ENCODE measurements at regions not wholly inside any gene's neighbourhood (a gene's known extent, or its start where the extent isn't known, plus 50 kb on each side); places are given as distances from the start of the nearest gene placed in this dataset.

DNA sequence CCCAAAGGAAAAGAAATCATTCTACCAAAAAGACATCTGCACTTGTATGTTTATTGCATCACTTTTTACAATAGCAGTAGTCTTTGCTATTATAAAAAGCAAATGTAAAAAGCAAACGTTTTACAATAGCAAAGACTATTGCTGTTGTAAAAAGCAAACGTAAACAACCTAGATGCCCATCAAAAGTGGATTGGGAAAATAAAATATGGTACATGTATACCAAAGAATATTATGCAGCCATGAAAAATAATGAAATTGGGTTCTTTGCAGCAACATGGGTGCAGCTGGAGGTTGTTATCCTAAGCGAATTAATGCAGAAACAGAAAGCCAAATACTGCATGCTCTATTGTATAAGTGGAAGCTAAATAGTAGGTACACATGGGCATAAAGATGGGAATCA lies 97.3 kb upstream of the ZBTB20 start:
- TF ChIP-seq, protein P1, sequence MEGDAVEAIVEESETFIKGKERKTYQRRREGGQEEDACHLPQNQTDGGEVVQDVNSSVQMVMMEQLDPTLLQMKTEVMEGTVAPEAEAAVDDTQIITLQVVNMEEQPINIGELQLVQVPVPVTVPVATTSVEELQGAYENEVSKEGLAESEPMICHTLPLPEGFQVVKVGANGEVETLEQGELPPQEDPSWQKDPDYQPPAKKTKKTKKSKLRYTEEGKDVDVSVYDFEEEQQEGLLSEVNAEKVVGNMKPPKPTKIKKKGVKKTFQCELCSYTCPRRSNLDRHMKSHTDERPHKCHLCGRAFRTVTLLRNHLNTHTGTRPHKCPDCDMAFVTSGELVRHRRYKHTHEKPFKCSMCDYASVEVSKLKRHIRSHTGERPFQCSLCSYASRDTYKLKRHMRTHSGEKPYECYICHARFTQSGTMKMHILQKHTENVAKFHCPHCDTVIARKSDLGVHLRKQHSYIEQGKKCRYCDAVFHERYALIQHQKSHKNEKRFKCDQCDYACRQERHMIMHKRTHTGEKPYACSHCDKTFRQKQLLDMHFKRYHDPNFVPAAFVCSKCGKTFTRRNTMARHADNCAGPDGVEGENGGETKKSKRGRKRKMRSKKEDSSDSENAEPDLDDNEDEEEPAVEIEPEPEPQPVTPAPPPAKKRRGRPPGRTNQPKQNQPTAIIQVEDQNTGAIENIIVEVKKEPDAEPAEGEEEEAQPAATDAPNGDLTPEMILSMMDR (IDR thresholded peaks at IDR 0.05), result no peak

DNA sequence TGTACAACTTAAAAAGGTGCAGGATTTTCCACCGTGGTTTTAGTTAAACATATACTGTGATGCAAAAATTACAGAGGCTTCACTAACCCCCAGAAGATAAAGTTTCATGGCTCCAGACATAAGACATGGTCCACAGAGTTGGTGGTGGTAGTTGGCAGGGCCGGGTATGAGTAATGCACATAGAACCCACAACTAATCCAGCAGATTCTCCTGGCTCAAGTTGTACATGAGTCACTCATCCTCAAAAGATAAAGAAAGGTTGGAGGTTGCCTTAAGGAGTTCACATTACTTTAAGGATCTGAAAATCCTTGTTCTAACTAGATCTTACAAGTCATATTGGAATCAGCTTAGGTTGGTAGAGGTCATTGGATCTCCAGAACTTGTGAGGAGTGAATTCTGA lies 98.3 kb upstream of the ZBTB20 start:
- TF ChIP-seq, protein P1 (IDR thresholded peaks at IDR 0.05), result no peak

DNA sequence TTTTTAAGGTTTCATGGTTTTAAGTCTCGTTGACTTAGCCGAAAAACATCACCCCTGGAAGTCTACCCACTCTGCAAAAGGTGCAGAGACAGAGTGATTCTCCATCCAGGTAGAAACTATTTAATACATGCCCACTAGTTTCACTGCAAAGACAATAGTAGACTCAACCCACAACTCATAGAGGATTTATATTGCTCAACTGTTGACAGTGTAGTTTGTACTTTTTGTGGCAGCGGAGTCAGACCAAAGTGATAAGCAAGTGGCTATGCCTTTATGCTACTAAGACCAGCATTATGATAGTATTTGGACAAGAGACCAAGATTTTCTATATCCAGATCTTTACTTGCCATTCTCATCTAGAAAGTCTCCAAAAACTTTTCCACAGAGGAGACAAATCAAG lies 98.8 kb upstream of the ZBTB20 start:
- TF ChIP-seq, protein P1 (IDR thresholded peaks at IDR 0.05), result no peak

DNA sequence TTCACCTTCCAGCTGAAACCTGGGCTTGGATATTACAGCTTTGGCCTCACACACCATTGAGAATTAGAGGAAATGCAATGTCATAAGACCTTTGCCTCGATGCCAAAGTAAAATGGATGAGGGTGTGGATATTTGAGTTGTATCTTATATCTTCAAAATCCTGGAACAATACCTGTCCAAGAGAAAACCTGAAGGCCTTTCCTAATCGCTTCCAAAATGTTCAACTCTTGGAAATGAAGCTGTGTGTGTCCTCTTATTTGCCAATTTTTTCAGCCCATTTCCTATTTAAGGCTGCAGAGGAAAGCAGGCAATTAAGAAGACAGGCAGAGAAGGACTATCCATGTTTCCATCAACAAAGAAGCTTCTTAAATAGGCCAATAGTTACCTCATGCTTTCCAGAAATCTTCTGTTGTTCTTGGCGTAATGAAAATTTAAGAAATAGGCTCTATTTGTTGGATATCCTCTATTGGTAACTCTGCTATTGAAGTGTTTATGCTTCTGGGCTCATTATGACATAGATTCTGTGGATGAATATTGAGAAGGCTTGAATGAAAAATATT lies 99.5 kb upstream of the ZBTB20 start:
- TF ChIP-seq, protein P1 (IDR thresholded peaks at IDR 0.05), result no peak

DNA sequence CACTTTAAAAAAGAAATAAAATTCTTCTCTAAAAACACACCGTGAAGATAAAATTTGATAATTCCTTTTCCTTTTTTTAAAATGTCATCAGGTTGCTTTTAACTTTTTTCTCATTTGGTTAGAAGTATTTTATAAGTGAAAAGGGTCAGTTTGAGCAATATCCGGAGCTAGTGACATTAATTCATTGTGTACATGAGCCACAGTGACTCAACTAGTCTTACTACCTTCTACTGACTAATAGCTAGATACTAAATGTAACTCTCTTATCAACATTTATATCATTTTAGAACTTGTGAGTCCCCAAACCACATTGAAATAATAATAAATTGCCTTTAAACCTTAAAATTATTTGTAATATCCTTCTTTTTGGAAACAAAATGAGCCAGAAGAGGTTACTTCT lies 101.2 kb upstream of the ZBTB20 start:
- TF ChIP-seq, protein P1 (IDR thresholded peaks at IDR 0.05), result no peak

DNA sequence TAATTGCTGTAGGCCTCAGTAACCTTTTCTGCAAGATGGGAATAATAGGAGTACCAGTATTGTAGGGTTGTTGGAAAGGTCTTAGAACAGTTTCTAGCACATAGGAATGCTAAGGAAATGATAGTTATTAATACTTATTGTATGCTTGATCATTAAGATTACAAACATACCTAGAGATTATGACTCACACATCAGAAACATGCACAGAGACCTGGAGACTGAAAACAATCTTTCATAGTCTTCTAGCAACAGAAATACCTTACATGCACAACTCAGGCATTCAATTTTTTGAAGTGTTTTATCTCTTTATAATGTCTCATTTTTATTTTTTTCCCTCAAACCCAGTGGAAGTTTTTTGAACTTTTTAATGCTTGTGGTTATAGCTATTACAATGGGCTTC lies 104.4 kb upstream of the ZBTB20 start:
- TF ChIP-seq, protein P1 (IDR thresholded peaks at IDR 0.05), result no peak

DNA sequence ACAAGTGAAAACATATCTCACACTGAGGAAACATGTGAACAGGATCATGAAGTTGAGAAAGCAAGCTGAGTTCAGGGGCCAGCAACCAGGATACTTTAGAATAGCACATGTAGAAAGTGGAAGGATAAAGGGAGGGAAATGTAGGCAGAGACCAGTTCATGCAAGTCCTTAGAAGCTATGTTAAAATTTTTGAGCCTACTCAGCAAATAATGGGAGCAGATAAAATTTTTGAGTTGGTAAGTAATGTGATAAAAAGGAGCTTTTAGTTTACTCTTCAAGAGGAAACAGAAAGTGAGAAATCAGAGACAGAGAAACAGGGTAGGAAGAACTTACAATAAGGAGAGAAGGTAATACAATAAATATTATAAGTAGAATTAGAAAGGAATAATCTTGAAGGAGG lies 105.6 kb upstream of the ZBTB20 start:
- TF ChIP-seq, protein P1 (IDR thresholded peaks at IDR 0.05), result no peak
